WTC11 (cell line): ENCODE measurements at regions not wholly inside any gene's neighbourhood (a gene's known extent, or its start where the extent isn't known, plus 50 kb on each side); places are given as distances from the start of the nearest gene placed in this dataset.

Experiments
- ATAC-seq: fragments of 200-7000 bp; cut with Tn5 transposase; 2 replicates; pipeline ENCODE4 v1.10.0; 2021; ENCODE audit warnings: mild to moderate bottlenecking, moderate library complexity
- CTCF ChIA-PET: fragments of 300-600 bp; sonication (Branson Sonifier 250); formaldehyde crosslinking; loops from one replicate; lab custom pipeline; 2021; ENCODE audit warnings: antibody characterized with exemption; lab: Charles Lee
- POLR2A ChIA-PET: fragments of 350-600 bp; sonication (Branson Sonifier 250); formaldehyde crosslinking; loops from one replicate; lab custom pipeline; 2021; ENCODE audit warnings: antibody characterized with exemption; lab: Charles Lee
- DNase-seq: peaks from one replicate; pipeline ENCODE4 v3.0.0; 2021; ENCODE audit warnings: low spot score
- H3K27ac Mint-ChIP-seq: 2 replicates; pipeline ENCODE4 v1.8.0; 2021; ENCODE audit warnings: mixed read lengths
- H3K27me3 Mint-ChIP-seq: 2 replicates; pipeline ENCODE4 v1.8.0; 2021; ENCODE audit warnings: low read depth, mild to moderate bottlenecking, moderate library complexity, mixed read lengths
- H3K36me3 Mint-ChIP-seq: 2 replicates; pipeline ENCODE4 v1.8.0; 2021; ENCODE audit warnings: mixed read lengths
- H3K4me1 Mint-ChIP-seq: 2 replicates; pipeline ENCODE4 v1.8.0; 2022; ENCODE audit warnings: mixed read lengths
- H3K4me3 Mint-ChIP-seq: 2 replicates; pipeline ENCODE4 v1.8.0; 2021; ENCODE audit warnings: mild to moderate bottlenecking, moderate library complexity, mixed read lengths
- H3K9me3 Mint-ChIP-seq: 2 replicates; pipeline ENCODE4 v1.8.0; 2021; ENCODE audit warnings: mixed read lengths
- CREB1 ChIP-seq: sonication (generic); formaldehyde crosslinking; IDR thresholded peaks from 2 replicates; pipeline ENCODE4 v1.8.0; 2023; ENCODE audit warnings: mild to moderate bottlenecking, missing genetic modification reagents
- CREM ChIP-seq: sonication (generic); formaldehyde crosslinking; IDR thresholded peaks from 2 replicates; pipeline ENCODE4 v1.8.1; 2022; ENCODE audit warnings: mild to moderate bottlenecking, missing genetic modification reagents, moderate library complexity
- FOXJ3 ChIP-seq: sonication (generic); formaldehyde crosslinking; IDR thresholded peaks from 2 replicates; pipeline ENCODE4 v1.9.0; 2021; ENCODE audit warnings: missing genetic modification reagents, mild to moderate bottlenecking, borderline replicate concordance
- FOXK1 ChIP-seq: sonication (generic); formaldehyde crosslinking; IDR thresholded peaks from 2 replicates; pipeline ENCODE4 v1.8.0; 2022; ENCODE audit warnings: mild to moderate bottlenecking, moderate library complexity, missing genetic modification reagents
- JUN ChIP-seq: sonication (generic); formaldehyde crosslinking; IDR thresholded peaks from 2 replicates; pipeline ENCODE4 v1.8.0; 2023; ENCODE audit warnings: mild to moderate bottlenecking, missing genetic modification reagents
- NFE2L1 ChIP-seq: sonication (generic); formaldehyde crosslinking; IDR thresholded peaks from 2 replicates; pipeline ENCODE4 v1.8.1; 2023; ENCODE audit warnings: missing genetic modification reagents
- NR2C2 ChIP-seq: sonication (generic); formaldehyde crosslinking; IDR thresholded peaks from 2 replicates; pipeline ENCODE4 v1.8.0; 2022; ENCODE audit warnings: mild to moderate bottlenecking, missing genetic modification reagents
- NR3C1 ChIP-seq: sonication (generic); formaldehyde crosslinking; conservative IDR thresholded peaks from 2 replicates; pipeline ENCODE4 v1.8.1; 2023; ENCODE audit warnings: low read depth, mild to moderate bottlenecking, missing genetic modification reagents
- OVOL2 ChIP-seq: fragments of 250-450 bp; sonication (Bioruptor Pico); IDR thresholded peaks from 2 replicates; pipeline ENCODE4 v1.9.0; 2021; ENCODE audit warnings: mild to moderate bottlenecking, borderline replicate concordance
- RORB ChIP-seq: fragments of 250-450 bp; sonication (Bioruptor Pico); IDR thresholded peaks from 2 replicates; pipeline ENCODE4 v1.9.0; 2021; ENCODE audit warnings: mild to moderate bottlenecking
- SOX15 ChIP-seq: fragments of 250-450 bp; sonication (Bioruptor Pico); IDR thresholded peaks from 2 replicates; pipeline ENCODE4 v1.9.0; 2021; ENCODE audit warnings: mild to moderate bottlenecking
- TEAD4 ChIP-seq: sonication (generic); formaldehyde crosslinking; IDR thresholded peaks from 2 replicates; pipeline ENCODE4 v1.8.0; 2022; ENCODE audit warnings: mild to moderate bottlenecking, missing genetic modification reagents
- ZBTB21 ChIP-seq: sonication (generic); formaldehyde crosslinking; IDR thresholded peaks from 2 replicates; pipeline ENCODE4 v1.8.1; 2023; ENCODE audit warnings: mild to moderate bottlenecking, missing genetic modification reagents, borderline replicate concordance
- ZNF121 ChIP-seq: sonication (generic); formaldehyde crosslinking; IDR thresholded peaks from 2 replicates; pipeline ENCODE4 v1.8.0; 2023; ENCODE audit warnings: missing genetic modification reagents
- ZNF138 ChIP-seq: sonication (generic); formaldehyde crosslinking; conservative IDR thresholded peaks from 2 replicates; pipeline ENCODE4 v1.8.1; 2022; ENCODE audit warnings: mild to moderate bottlenecking, moderate library complexity, missing genetic modification reagents
- ZNF263 ChIP-seq: sonication (generic); formaldehyde crosslinking; IDR thresholded peaks from 2 replicates; pipeline ENCODE4 v1.8.1; 2022; ENCODE audit warnings: low read depth, mild to moderate bottlenecking, moderate library complexity, missing genetic modification reagents
- ZNF317 ChIP-seq: sonication (generic); formaldehyde crosslinking; IDR thresholded peaks from 2 replicates; pipeline ENCODE4 v1.8.1; 2023; ENCODE audit warnings: low read depth, mild to moderate bottlenecking, moderate library complexity, missing genetic modification reagents, borderline replicate concordance
- ZNF423 ChIP-seq: fragments of 250-450 bp; sonication (Bioruptor Pico); IDR thresholded peaks from 2 replicates; pipeline ENCODE4 v2.1.2; 2022; ENCODE audit warnings: mild to moderate bottlenecking, moderate library complexity
- TF ChIP-seq, protein P1 (sequence below): sonication (generic); formaldehyde crosslinking; IDR thresholded peaks from 2 replicates; pipeline ENCODE4 v1.8.0; 2022; ENCODE audit warnings: mild to moderate bottlenecking, missing genetic modification reagents
- TF ChIP-seq, protein P2 (sequence below): sonication (generic); formaldehyde crosslinking; IDR thresholded peaks from 2 replicates; pipeline ENCODE4 v1.8.1; 2023; ENCODE audit warnings: mild to moderate bottlenecking, missing genetic modification reagents, moderate library complexity
- TF ChIP-seq, protein P3 (sequence below): sonication (generic); formaldehyde crosslinking; IDR thresholded peaks from 2 replicates; pipeline ENCODE4 v1.8.1; 2023; ENCODE audit warnings: mild to moderate bottlenecking, missing genetic modification reagents
- TF ChIP-seq, protein P4 (sequence below): sonication (generic); formaldehyde crosslinking; IDR thresholded peaks from 2 replicates; pipeline ENCODE4 v1.8.1; 2022; ENCODE audit warnings: mild to moderate bottlenecking, moderate library complexity, missing genetic modification reagents
- TF ChIP-seq, protein P5 (sequence below): sonication (generic); formaldehyde crosslinking; IDR thresholded peaks from 2 replicates; pipeline ENCODE4 v1.8.1; 2022; ENCODE audit warnings: mild to moderate bottlenecking, missing genetic modification reagents, moderate library complexity, borderline replicate concordance
- TF ChIP-seq, protein P6 (sequence below): sonication (generic); formaldehyde crosslinking; IDR thresholded peaks from 2 replicates; pipeline ENCODE4 v1.8.1; 2023; ENCODE audit warnings: mild to moderate bottlenecking, missing genetic modification reagents, borderline replicate concordance

DNA sequence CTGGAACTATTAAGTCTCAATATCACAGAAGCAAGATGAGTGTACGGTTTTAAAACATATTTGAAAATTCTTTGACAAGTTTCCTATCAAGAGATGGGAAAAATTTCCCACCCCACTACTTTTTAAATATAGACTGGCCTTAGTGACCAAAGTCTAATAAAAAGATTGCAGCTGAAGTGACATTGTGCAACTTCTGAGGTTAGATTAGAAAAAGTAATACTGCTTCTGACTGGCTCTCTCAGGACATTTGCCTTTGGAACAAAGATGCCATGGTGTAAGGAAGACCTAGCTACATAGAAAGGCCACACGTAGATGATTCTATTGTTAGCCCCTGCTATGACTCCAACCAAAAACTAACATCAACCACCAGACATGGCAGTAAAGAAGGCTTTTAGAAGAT, 138.7 kb upstream of the FAM47C start:
- Mint-ChIP-seq H3K27ac (no peak overlapping the region), H3K4me3 (no peak overlapping the region), H3K4me1 (no peaks in the 10 kb centered on the region), H3K27me3 (no peaks in the 10 kb centered on the region; the same call in 1 of the 2 replicates), H3K9me3 (no peaks in the 10 kb centered on the region), H3K36me3 (no peaks in the 10 kb centered on the region)
- ChIA-PET POLR2A (no interaction called here), CTCF (no interaction called here)
- ATAC-seq = no peak
- DNase-seq = no peak
- no peak for TF ChIP-seq ZNF138 (CRISPR knock-in tag)
- TF ChIP-seq, protein P1, sequence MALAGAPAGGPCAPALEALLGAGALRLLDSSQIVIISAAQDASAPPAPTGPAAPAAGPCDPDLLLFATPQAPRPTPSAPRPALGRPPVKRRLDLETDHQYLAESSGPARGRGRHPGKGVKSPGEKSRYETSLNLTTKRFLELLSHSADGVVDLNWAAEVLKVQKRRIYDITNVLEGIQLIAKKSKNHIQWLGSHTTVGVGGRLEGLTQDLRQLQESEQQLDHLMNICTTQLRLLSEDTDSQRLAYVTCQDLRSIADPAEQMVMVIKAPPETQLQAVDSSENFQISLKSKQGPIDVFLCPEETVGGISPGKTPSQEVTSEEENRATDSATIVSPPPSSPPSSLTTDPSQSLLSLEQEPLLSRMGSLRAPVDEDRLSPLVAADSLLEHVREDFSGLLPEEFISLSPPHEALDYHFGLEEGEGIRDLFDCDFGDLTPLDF (CRISPR knock-in tag) = no peak
- TF ChIP-seq CREB1 = no peak
- TF ChIP-seq, protein P2, sequence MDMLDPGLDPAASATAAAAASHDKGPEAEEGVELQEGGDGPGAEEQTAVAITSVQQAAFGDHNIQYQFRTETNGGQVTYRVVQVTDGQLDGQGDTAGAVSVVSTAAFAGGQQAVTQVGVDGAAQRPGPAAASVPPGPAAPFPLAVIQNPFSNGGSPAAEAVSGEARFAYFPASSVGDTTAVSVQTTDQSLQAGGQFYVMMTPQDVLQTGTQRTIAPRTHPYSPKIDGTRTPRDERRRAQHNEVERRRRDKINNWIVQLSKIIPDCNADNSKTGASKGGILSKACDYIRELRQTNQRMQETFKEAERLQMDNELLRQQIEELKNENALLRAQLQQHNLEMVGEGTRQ (CRISPR knock-in tag) = no peak
- TF ChIP-seq, protein P3, sequence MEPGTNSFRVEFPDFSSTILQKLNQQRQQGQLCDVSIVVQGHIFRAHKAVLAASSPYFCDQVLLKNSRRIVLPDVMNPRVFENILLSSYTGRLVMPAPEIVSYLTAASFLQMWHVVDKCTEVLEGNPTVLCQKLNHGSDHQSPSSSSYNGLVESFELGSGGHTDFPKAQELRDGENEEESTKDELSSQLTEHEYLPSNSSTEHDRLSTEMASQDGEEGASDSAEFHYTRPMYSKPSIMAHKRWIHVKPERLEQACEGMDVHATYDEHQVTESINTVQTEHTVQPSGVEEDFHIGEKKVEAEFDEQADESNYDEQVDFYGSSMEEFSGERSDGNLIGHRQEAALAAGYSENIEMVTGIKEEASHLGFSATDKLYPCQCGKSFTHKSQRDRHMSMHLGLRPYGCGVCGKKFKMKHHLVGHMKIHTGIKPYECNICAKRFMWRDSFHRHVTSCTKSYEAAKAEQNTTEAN (CRISPR knock-in tag) = no peak
- TF ChIP-seq TEAD4 (CRISPR knock-in tag) = no peak
- no peak for TF ChIP-seq OVOL2
- TF ChIP-seq SOX15 (CRISPR knock-in tag) = no peak
- TF ChIP-seq, protein P4, sequence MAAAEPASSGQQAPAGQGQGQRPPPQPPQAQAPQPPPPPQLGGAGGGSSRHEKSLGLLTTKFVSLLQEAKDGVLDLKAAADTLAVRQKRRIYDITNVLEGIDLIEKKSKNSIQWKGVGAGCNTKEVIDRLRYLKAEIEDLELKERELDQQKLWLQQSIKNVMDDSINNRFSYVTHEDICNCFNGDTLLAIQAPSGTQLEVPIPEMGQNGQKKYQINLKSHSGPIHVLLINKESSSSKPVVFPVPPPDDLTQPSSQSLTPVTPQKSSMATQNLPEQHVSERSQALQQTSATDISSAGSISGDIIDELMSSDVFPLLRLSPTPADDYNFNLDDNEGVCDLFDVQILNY (CRISPR knock-in tag) = no peak
- no peak for TF ChIP-seq ZNF423 (CRISPR knock-in tag)

DNA sequence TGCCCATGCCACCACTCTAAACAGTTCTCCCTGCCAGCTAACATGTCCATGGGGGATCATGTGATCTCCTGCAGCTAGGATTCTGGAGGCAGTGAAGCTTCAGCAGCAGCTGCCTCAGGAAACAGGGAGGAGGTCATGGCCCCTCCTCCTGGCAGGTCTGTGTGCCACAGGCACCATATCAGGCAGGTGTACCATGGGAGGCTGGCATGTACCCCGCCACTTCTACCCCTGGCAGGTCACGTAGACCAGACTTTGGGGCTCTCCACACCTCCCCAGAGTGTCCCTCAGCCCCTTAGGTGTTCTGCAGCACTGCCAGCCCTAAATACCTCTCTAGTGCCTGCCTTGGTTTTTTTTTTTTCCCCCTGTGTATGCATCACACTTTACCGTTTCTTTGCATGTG, 110.5 kb upstream of the FAM47C start:
- CTCF ChIA-PET = no interaction called here
- H3K27me3 Mint-ChIP-seq = no peaks in the 10 kb centered on the region
- no peak for DNase-seq
- POLR2A ChIA-PET = no interaction called here
- H3K27ac Mint-ChIP-seq = no peak overlapping the region
- H3K9me3 Mint-ChIP-seq = no peaks in the 10 kb centered on the region
- H3K36me3 Mint-ChIP-seq = no peaks in the 10 kb centered on the region
- ATAC-seq = no peak
- H3K4me1 Mint-ChIP-seq = peaks cover 7% of the 10 kb centered on the region
- no peak overlapping the region for H3K4me3 Mint-ChIP-seq
- TF ChIP-seq, protein P1 (CRISPR knock-in tag) = no peak
- TF ChIP-seq ZNF263 (CRISPR knock-in tag) = no peak
- no peak for TF ChIP-seq FOXK1 (CRISPR knock-in tag)
- TF ChIP-seq CREM (CRISPR knock-in tag) = no peak
- TF ChIP-seq, protein P5, sequence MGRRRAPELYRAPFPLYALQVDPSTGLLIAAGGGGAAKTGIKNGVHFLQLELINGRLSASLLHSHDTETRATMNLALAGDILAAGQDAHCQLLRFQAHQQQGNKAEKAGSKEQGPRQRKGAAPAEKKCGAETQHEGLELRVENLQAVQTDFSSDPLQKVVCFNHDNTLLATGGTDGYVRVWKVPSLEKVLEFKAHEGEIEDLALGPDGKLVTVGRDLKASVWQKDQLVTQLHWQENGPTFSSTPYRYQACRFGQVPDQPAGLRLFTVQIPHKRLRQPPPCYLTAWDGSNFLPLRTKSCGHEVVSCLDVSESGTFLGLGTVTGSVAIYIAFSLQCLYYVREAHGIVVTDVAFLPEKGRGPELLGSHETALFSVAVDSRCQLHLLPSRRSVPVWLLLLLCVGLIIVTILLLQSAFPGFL = no peak
- TF ChIP-seq ZBTB21 = no peak
- TF ChIP-seq JUN = no peak
- TF ChIP-seq FOXJ3 (CRISPR knock-in tag) = no peak
- TF ChIP-seq NR2C2 (CRISPR knock-in tag) = no peak
- TF ChIP-seq ZNF121 (CRISPR knock-in tag) = no peak
- TF ChIP-seq, protein P3 (CRISPR knock-in tag) = no peak
- TF ChIP-seq NFE2L1 (CRISPR knock-in tag) = no peak
- TF ChIP-seq NR3C1 (CRISPR knock-in tag) = no peak
- TF ChIP-seq RORB (CRISPR knock-in tag) = no peak
- TF ChIP-seq, protein P6, sequence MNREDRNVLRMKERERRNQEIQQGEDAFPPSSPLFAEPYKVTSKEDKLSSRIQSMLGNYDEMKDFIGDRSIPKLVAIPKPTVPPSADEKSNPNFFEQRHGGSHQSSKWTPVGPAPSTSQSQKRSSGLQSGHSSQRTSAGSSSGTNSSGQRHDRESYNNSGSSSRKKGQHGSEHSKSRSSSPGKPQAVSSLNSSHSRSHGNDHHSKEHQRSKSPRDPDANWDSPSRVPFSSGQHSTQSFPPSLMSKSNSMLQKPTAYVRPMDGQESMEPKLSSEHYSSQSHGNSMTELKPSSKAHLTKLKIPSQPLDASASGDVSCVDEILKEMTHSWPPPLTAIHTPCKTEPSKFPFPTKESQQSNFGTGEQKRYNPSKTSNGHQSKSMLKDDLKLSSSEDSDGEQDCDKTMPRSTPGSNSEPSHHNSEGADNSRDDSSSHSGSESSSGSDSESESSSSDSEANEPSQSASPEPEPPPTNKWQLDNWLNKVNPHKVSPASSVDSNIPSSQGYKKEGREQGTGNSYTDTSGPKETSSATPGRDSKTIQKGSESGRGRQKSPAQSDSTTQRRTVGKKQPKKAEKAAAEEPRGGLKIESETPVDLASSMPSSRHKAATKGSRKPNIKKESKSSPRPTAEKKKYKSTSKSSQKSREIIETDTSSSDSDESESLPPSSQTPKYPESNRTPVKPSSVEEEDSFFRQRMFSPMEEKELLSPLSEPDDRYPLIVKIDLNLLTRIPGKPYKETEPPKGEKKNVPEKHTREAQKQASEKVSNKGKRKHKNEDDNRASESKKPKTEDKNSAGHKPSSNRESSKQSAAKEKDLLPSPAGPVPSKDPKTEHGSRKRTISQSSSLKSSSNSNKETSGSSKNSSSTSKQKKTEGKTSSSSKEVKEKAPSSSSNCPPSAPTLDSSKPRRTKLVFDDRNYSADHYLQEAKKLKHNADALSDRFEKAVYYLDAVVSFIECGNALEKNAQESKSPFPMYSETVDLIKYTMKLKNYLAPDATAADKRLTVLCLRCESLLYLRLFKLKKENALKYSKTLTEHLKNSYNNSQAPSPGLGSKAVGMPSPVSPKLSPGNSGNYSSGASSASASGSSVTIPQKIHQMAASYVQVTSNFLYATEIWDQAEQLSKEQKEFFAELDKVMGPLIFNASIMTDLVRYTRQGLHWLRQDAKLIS (CRISPR knock-in tag) = no peak
- TF ChIP-seq ZNF317 = no peak
